NCI-H146 treated with DMSO at 0.1 percent for 48 hours (cell line): ENCODE measurements at regions not wholly inside any gene's neighbourhood (a gene's known extent, or its start where the extent isn't known, plus 50 kb on each side); places are given as distances from the start of the nearest gene placed in this dataset.
"Not testable (repeated sequence)": the region's sequence is repeated elsewhere in the genome, so short reads cannot be mapped to it uniquely, and the experiment has no call there.

Experiments
- DNase-seq: peaks from one replicate; lab custom pipeline; 2025; ENCODE audit not compliant: unreplicated experiment; lab: John Stamatoyannopoulos, UW

GRCh38 chr3:87733671-87734367 is 325.0 kb downstream of the CGGBP1 start:
- DNase-seq: no peak

DNA sequence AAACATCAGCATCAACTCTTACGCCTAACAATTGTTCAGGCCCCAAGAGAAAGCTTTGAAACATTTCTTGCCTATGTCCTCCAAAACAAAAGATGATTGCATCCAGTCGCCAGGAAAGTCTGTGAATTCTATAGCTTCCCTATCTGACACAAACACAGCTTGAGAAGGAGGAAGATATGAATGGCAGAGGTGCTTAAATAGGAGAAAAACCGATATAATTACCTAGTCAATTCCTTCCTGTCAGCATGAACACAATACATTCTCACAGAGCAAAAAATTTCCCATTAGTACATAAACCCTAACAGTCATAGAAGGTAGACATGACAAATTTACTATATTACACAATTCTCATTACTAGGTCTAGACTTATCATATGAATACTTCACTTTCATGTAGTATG is 326.5 kb downstream of the CGGBP1 start:
- DNase-seq: peak; percentile 4

- DNase-seq: no peak
Measured at GRCh38 chr3:87727783-87728182, 331.0 kb downstream of the CGGBP1 start.

DNA sequence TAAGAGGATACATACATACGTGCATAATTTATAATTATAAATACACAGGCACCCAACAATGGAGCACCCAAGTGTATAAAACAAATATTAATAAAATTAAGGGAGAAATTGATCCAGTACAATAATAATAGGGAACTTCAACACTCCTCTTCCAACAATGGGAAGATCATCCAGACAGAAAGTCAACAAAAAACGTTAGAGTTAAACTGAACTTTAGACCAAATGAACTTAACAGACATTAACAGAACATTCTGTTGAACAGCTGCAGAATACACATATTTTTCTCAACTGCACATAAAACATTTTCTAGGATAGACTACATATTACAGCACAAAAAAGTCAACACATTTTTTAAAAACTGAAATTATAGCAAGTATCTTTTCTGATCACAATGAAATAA is 339.7 kb downstream of the CGGBP1 start:
- no peak for DNase-seq

- DNase-seq: no peak
Measured at GRCh38 chr3:87710511-87710910, 348.3 kb downstream of the CGGBP1 start.

DNA sequence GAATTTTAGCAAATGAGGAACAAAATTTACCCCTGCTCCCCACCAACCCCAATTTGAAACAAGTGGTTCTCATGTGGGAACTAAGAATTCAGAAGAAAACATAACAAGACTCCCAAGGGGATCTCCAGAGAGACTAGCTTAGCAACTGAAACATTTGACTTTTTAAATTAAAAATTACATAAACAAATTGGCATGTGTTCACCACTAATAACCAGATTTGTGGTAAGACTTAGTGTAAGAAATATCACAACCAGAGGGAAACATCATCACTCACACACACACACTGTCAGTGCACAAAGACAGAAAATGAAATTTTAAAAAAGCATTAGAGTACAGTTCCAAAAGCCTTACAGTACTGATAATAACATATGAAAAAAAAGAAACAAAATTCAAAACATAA is 348.8 kb downstream of the CGGBP1 start:
- DNase-seq: no peak

GRCh38 chr3:87706176-87706575 is 352.6 kb downstream of the CGGBP1 start:
- no peak for DNase-seq

DNA sequence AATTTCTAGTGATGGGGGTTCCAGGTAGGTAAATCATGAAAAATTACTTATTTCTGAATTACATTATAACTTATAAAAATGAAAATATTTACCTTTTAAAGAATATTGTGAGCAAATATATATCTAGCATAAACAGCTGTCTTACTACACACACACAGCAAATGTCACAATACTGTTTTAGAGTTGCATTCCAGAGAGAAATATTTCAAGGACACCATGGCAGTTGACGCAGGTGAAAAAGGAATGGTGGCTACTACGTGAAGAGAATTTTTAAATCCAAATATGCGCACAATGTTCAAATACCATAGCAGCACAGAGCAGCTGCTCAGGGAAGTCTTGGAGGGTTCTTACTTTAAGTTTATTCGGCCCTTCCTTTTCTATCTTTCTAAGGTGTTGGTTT is 356.2 kb downstream of the CGGBP1 start:
- no peak for DNase-seq

DNA sequence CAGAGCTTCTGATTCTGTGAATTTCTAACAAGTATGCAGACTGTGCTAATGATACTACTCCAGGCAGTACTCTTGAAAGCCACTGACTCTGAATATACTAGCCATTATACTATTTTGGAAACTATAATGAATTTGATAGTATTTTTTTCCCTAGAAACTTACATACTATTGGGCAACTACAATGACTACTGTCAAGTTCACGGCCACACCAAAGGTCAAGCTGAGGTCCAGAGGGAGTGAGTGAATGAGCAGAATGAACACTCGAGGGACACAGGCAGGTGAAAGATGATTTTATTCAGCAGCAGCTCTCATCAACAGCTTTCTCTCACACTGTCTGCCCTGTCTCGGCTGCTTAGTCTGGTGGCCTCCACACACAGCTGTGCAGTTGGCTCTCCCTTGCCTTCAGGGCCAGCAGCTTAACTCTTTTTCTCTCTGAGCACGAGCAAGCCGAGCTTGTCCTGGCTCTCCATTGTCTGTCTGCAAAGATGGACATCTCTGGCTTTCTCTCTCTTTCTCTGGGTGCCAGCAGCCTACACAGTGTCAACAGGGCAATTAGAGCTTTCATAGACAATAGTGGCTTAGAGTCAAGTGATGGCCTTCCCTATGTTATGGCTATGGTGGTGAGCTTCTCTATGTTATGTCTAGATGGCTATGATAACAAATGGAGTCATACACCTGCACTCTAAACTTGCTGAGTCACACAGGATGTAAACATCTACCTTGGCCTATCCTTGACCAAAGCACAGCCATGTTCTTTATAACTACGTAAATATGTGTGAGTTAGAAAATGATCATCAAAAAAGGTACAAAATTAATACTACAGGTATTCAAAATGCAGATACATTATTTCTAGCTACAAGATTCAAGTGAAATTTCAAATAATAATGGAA is 362.4 kb downstream of the CGGBP1 start:
- DNase-seq: no peak

- no peak for DNase-seq
Measured at GRCh38 chr3:87694678-87695077, 364.1 kb downstream of the CGGBP1 start.

DNA sequence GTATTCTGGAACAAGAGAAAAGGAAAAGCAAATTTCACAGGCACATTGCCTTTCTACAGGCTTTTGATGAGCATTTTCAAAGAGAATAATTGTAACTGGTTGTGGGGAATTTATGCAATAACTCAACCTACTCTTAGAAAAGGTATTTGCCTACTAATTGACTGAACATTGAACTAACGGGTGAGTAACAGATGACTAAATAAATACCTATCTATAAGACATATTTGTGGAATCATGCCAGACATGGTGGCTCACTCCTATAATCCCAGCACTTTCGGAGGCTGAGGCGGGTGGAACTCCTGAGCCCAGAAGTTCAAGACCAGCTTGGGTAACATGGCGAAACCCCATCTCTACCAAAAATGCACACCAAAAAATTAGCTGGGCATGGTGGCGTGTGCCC is 367.7 kb downstream of the CGGBP1 start:
- DNase-seq: no peak

- not testable (repeated sequence) for DNase-seq
Measured at GRCh38 chr3:87678984-87679660, 379.7 kb downstream of the CGGBP1 start.

DNA sequence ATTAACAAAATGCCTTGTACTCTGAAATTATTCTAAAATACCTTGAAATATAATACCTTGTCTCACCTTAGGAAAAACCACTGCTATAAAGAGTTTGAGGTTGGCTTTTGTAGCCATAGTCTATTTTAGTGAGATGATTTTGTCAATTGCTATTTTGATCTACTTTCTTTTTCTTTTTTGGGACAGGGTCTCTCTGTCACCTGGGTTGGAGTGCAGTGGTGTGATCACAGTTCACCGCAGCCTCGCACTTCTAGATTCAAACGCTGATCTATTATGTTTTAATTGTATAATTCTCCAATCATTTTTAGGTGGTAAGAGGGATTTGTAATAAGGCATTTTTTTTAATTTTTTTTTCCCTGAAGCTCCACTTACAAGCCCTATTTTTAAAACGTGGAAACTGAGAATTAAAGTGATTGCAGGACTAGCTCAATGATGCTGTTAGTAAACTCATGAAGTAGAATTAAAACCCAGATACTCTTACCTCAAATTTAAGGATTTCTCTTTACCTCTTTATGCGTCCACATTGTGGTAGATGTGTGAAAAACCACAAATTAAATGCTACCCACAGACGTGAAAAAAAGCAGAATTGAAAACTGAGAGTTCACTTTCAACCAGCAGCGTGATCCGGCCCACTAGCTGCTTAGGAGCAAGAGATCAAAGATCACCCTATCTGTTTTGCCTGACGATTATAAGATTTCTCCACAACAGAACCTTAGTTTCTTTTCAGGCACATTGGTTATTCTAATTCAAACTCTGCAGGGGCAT is 384.2 kb downstream of the CGGBP1 start:
- DNase-seq: no peak

DNA sequence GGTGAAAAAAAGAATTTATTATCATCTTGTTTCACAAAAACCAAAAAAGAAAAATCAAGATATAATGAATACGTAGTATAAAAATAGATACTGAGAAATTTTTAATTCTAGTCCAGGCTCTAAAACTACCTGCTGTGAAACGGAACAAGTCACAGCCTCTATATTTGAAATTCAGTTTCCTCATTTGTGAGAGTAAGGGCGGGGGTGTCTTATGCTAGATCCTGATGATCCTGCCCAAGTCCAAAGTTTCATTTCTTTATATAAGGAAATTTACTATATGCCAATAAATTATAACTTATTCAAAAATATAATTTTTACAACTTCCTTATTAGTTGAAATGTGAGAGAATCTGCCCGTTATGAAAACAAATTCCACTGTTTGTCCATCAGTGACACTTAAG is 385.7 kb downstream of the CGGBP1 start:
- DNase-seq: no peak

GRCh38 chr3:87654184-87654583 is 377.8 kb upstream of the POU1F1 start:
- no peak for DNase-seq

GRCh38 chr3:87653138-87653537 is 376.8 kb upstream of the POU1F1 start:
- DNase-seq: not testable (repeated sequence)

DNA sequence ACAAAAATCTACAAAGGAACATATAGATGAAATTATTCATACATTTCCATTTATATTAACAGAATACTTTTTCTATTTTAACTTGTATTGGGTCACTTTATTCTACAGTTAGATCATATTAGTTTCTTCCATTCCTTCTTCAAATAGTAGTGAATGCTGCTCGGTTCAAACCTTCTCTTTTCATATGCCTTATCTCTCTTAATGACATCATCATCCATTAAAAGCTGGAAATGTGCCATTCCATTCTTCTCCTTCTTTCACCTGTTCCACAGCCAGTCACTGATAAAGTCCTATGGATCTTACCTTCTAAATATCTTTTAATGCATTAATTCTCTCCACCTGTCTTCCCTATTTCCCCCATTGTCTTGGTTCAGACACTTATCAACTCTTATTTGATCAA is 358.0 kb upstream of the POU1F1 start:
- DNase-seq: no peak

DNA sequence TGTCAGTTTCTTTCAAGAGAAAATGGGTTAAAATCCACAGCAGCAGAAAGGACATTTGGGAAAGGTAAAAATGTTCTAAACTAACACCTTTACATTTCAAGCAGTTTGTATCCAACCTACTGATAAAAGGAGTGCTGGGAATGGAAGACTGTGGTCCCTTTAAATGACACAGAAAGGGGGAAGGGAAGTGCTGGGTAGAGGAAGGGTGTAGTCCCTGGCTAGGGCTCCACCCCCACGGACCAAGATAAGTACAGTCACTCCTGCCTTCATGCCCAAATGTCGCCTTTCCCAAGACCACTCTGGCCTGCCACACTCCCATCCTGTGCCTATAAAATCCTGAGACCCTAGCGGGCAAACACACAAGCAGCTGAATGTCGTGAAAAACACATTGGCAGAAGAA is 350.9 kb upstream of the POU1F1 start:
- no peak for DNase-seq

DNA sequence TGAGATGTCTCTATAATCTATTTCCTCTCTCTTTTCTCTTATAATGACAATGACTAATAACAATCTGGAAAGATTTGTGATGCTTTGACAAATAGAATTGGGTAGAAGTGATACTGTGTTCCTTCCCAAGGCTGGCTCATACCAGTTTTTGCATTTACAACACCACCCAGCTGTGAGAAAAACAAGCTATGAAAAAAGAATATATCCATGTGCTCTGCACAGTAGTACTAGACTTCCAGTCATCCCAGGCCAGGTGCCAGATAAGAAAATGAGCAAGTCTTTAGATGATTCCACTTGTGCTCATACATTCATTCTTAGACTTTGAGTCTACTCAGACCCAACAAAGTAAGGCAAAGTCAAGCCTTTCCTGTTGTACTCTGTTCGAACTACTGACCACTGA is 350.2 kb upstream of the POU1F1 start:
- DNase-seq: no peak

DNA sequence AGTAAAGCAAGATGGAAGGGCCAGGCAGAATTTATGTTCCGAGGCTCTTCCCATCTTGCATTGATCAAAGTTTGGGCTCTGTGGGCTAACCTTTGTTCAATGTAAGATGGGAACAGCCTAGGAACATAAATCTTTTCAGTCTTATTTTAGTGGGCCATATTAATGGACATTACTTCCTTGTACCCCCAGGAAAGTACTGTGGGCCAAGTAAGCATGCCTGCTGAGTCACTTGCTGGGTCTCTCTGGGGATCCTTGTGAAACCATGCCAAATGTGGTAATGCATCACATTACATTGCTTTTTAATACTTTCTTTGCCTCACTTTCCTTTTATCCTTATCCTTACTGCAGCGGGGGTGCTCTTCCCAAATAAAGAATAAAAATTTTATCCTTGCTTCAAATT is 349.5 kb upstream of the POU1F1 start:
- no peak for DNase-seq

- no peak for DNase-seq
Measured at GRCh38 chr3:87624860-87625259, 348.5 kb upstream of the POU1F1 start.
